ENCODE measurements at regions not wholly inside any gene's neighbourhood (a gene's known extent, or its start where the extent isn't known, plus 50 kb on each side); places are given as distances from the start of the nearest gene placed in this dataset.

DNA sequence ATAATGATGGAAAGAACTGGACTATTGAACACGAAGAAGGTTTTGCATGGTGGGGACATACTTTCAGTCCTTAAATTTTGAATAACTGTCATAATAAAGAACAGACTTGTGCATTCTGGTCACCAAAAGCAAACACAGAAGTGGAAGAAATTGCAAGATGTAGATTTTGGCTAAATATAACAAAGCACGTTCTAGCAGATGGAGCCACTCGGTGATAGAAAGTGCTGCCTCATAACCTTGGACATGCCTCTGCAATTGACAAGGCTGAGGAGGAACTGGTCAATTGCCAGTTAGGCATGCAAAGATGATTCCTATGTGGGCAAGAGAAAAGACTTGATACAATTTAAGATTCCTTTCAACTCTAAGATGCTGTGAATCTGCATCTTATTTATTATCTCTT, 244.1 kb upstream of the ZC3H12C start:
- TF ChIP-seq GATA2 (IDR thresholded peaks at IDR 0.05; ENCODE audit: low read depth, low read length) = no peak
- TF ChIP-seq GATA3 (IDR thresholded peaks at IDR 0.05; ENCODE audit: low read depth, low read length) = no peak

All from SH-SY5Y (cell line).